HEK293 (cell line): ENCODE measurements at regions not wholly inside any gene's neighbourhood (a gene's known extent, or its start where the extent isn't known, plus 50 kb on each side); places are given as distances from the start of the nearest gene placed in this dataset.

Experiments
- BCL11A ChIP-seq: fragments of 450-650 bp; formaldehyde crosslinking; IDR thresholded peaks from 2 replicates; pipeline ENCODE4 v1.5.1; 2016; ENCODE audit warnings: low read depth, missing biosample characterization, missing genetic modification characterization
- FEZF1 ChIP-seq: fragments of 450-650 bp; formaldehyde crosslinking; IDR thresholded peaks from 2 replicates; pipeline ENCODE4 v1.5.1; 2016; ENCODE audit warnings: missing biosample characterization, missing genetic modification characterization
- GLIS2 ChIP-seq: fragments of 450-650 bp; formaldehyde crosslinking; IDR thresholded peaks from 2 replicates; pipeline ENCODE4 v1.5.1; 2016; ENCODE audit warnings: missing biosample characterization, missing genetic modification characterization
- HOXA7 ChIP-seq: sonication (generic); formaldehyde crosslinking; IDR thresholded peaks from 2 replicates; pipeline ENCODE4 v1.8.1; 2022; ENCODE audit warnings: missing genetic modification reagents, borderline replicate concordance
- KLF1 ChIP-seq: fragments of 450-650 bp; formaldehyde crosslinking; IDR thresholded peaks from 2 replicates; pipeline ENCODE4 v1.5.1; 2016; ENCODE audit warnings: missing biosample characterization, missing genetic modification characterization
- KLF16 ChIP-seq: fragments of 450-650 bp; formaldehyde crosslinking; IDR thresholded peaks from 2 replicates; pipeline ENCODE4 v1.5.1; 2017; ENCODE audit warnings: missing biosample characterization, missing genetic modification characterization
- MYNN ChIP-seq: fragments of 450-650 bp; formaldehyde crosslinking; IDR thresholded peaks from 2 replicates; pipeline ENCODE4 v1.5.1; 2016; ENCODE audit warnings: missing biosample characterization, missing genetic modification characterization, borderline replicate concordance
- MZF1 ChIP-seq: fragments of 450-650 bp; formaldehyde crosslinking; IDR thresholded peaks from 2 replicates; pipeline ENCODE4 v1.5.1; 2017; ENCODE audit warnings: missing biosample characterization, missing genetic modification characterization, borderline replicate concordance
- PRDM1 ChIP-seq: fragments of 450-650 bp; formaldehyde crosslinking; IDR thresholded peaks from 2 replicates; pipeline ENCODE4; 2016; ENCODE audit warnings: missing biosample characterization, missing genetic modification characterization
- PRDM10 ChIP-seq: fragments of 450-650 bp; formaldehyde crosslinking; IDR thresholded peaks from 2 replicates; pipeline ENCODE4 v1.5.1; 2016; ENCODE audit warnings: missing biosample characterization, missing genetic modification characterization
- TSHZ1 ChIP-seq: fragments of 450-650 bp; formaldehyde crosslinking; IDR thresholded peaks from 2 replicates; pipeline ENCODE4 v1.5.1; 2016; ENCODE audit warnings: missing biosample characterization, missing genetic modification characterization, borderline replicate concordance
- ZFHX2 ChIP-seq: fragments of 450-650 bp; formaldehyde crosslinking; conservative IDR thresholded peaks from 2 replicates; pipeline ENCODE4 v1.5.1; 2016; ENCODE audit warnings: missing biosample characterization, missing genetic modification characterization
- ZNF146 ChIP-seq: fragments of 450-650 bp; formaldehyde crosslinking; IDR thresholded peaks from 2 replicates; pipeline ENCODE4 v1.5.1; 2016; ENCODE audit warnings: missing biosample characterization, missing genetic modification characterization
- ZNF311 ChIP-seq: fragments of 450-650 bp; formaldehyde crosslinking; IDR thresholded peaks from 2 replicates; pipeline ENCODE4 v1.5.1; 2017; ENCODE audit warnings: missing biosample characterization, missing genetic modification characterization, borderline replicate concordance
- ZNF324 ChIP-seq: fragments of 450-650 bp; formaldehyde crosslinking; IDR thresholded peaks from 2 replicates; pipeline ENCODE4 v1.5.1; 2016; ENCODE audit warnings: missing biosample characterization, missing genetic modification characterization
- ZNF391 ChIP-seq: fragments of 450-650 bp; formaldehyde crosslinking; IDR thresholded peaks from 2 replicates; pipeline ENCODE4 v1.5.1; 2016; ENCODE audit warnings: low read depth, missing biosample characterization, missing genetic modification characterization, borderline replicate concordance
- ZNF398 ChIP-seq: fragments of 450-650 bp; formaldehyde crosslinking; IDR thresholded peaks from 2 replicates; pipeline ENCODE4 v1.5.1; 2017; ENCODE audit warnings: missing biosample characterization, missing genetic modification characterization
- ZNF426 ChIP-seq: fragments of 450-650 bp; formaldehyde crosslinking; IDR thresholded peaks from 2 replicates; pipeline ENCODE4 v1.5.1; 2017; ENCODE audit warnings: missing biosample characterization, missing genetic modification characterization, mild to moderate bottlenecking, inconsistent platforms, moderate library complexity
- ZNF629 ChIP-seq: fragments of 450-650 bp; formaldehyde crosslinking; IDR thresholded peaks from 2 replicates; pipeline ENCODE4 v1.5.1; 2017; ENCODE audit warnings: missing biosample characterization, missing genetic modification characterization
- ZNF658 ChIP-seq: fragments of 450-650 bp; formaldehyde crosslinking; IDR thresholded peaks from 2 replicates; pipeline ENCODE4; 2016; ENCODE audit warnings: missing biosample characterization, missing genetic modification characterization
- ZNF792 ChIP-seq: fragments of 450-650 bp; formaldehyde crosslinking; IDR thresholded peaks from 2 replicates; pipeline ENCODE4 v1.5.1; 2016; ENCODE audit warnings: missing biosample characterization, missing genetic modification characterization
- ZNF837 ChIP-seq: fragments of 450-650 bp; formaldehyde crosslinking; IDR thresholded peaks from 2 replicates; pipeline ENCODE4 v1.5.1; 2016; ENCODE audit warnings: missing biosample characterization, missing genetic modification characterization

DNA sequence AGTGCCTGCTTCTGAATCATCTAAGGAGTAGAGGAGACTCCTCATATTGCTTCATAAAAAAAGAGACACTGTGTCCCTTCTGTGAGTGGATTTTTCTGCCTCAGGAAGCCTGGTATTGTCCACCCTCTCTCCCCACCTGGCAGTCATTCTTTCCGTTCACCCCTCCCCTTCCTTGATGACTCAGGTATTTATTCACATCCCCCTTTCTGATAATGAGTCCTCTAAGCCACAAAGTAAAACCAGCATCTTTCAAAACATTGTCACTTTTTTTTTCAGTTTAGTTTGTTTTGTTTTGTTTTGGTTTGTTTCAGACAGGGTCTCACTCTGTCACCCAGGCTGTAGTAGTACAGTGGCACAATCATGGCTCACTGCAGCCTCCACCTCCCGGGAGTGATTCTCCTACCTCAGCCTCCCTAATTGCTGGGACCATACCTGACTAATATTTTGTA lies 65.2 kb upstream of the UBE2E1 start (continued):
- TF ChIP-seq ZNF658 (tag by site-specific recombination), result no peak
- no peak for TF ChIP-seq ZNF391
- no peak for TF ChIP-seq ZFHX2 (tag by site-specific recombination)
- no peak for TF ChIP-seq ZNF324 (tag by site-specific recombination)
- TF ChIP-seq GLIS2 (tag by site-specific recombination), result no peak
- TF ChIP-seq ZNF426 (tag by site-specific recombination), result no peak
- peak; percentile 82 for TF ChIP-seq MYNN (tag by site-specific recombination)
- peak; percentile 71; the same call in 1 of the 2 replicates for TF ChIP-seq MZF1 (tag by site-specific recombination)
- no peak for TF ChIP-seq ZNF146 (tag by site-specific recombination)
- no peak for TF ChIP-seq FEZF1
- TF ChIP-seq TSHZ1 (tag by site-specific recombination), result 0 out of 2 replicates have a peak, but pooled peaks have one; percentile 16
- TF ChIP-seq ZNF629, result no peak
- TF ChIP-seq ZNF311 (tag by site-specific recombination), result no peak
- TF ChIP-seq ZNF398, result peak; percentile 49
- TF ChIP-seq PRDM1 (tag by site-specific recombination), result 0 out of 2 replicates have a peak, but pooled peaks have one; percentile 47
- TF ChIP-seq HOXA7 (CRISPR knock-in tag), result no peak
- no peak for TF ChIP-seq ZNF792 (tag by site-specific recombination)
- TF ChIP-seq KLF16 (tag by site-specific recombination), result no peak
- no peak for TF ChIP-seq KLF1 (tag by site-specific recombination)
- 0 out of 2 replicates have a peak, but pooled peaks have one; percentile 24 for TF ChIP-seq BCL11A (tag by site-specific recombination)
- no peak for TF ChIP-seq ZNF837 (tag by site-specific recombination)
- TF ChIP-seq PRDM10 (tag by site-specific recombination), result peak; percentile 68
- TF ChIP-seq, all 188 proteins: peak for 13
